ENCODE measurements at regions not wholly inside any gene's neighbourhood (a gene's known extent, or its start where the extent isn't known, plus 50 kb on each side); places are given as distances from the start of the nearest gene placed in this dataset.

DNA sequence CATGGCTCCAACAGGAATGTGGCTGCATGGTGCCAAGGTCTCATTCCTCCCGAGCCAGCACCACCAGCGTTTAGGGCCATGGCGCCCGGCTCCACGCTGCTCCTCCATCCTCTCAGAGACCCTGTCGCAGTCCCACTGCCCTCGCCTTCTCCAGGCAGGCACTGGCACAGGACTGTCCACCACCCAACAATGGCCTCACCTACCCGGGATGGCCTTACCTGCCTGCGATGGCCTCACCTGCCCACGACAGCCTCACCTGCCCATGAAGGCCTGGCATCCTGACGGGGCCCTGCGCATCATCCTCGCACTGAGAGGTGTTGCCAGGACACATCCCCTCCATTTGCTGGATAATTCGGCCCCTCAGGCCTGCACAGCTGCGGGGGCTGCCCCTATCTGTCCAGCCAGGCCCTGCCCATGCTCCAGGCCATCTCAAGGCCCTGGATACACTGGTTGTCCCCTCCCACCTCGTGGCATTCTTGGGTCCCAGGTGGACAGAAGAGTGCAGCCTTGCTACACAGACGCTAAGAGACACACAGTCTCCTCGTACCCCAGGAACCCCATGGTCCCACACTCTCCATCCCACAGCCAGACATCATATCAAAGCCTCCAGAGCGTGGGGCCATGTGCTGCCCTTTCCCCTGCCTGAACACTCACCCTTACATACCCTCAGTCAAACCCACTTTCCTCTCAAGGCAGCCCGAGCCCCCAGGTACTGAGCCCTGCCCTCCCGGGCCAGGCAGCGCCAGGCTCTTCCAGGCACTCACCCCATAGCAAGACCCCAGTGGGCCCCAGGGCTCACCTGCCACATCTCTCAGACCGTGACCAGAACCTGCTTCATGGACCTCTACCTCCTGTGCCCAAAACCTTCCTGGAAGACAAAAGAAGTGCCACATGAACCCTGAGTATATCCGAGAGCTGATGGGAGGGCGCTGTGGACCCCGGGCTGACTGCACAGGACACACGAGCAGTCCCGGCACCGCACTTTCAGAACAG, 268.6 kb downstream of the EIPR1 start:
- no peak for FAIRE-seq
- in situ Hi-C loops (cut with MboI), result no loop called here
- SMC1A ChIA-PET (ENCODE audit: uncharacterized antibody, unreplicated experiment), result no interaction called here

More for the DNA sequence above, 268.6 kb downstream of the EIPR1 start:
- no TSS peak for BruUV-seq (replicated peaks)
- Histone ChIP-seq H3K9ac (ENCODE audit: control insufficient read depth, insufficient read depth, low read length) (no peak overlapping the region), H3K9me3 (replicated peaks; ENCODE audit: control insufficient read depth, insufficient read depth, low read length) (no peaks in the 10 kb centered on the region; the same call in none of the 3 replicates), H4K20me1 (ENCODE audit: control insufficient read depth, insufficient read depth) (no peaks in the 10 kb centered on the region), H3K4me2 (ENCODE audit: control insufficient read depth, insufficient read depth) (no peak overlapping the region), H3K4me3 (no peak overlapping the region), H3K79me2 (ENCODE audit: control insufficient read depth, insufficient read depth, low read length) (no peaks in the 10 kb centered on the region), H3K27me3 (replicated peaks in 1 of 2; ENCODE audit: control insufficient read depth in 2 of 2, insufficient read depth in 2 of 2, low read length in 1 of 2) (no peaks in the 10 kb centered on the region; a peak in 1 of 4 replicates), H3K4me1 (ENCODE audit: control insufficient read depth, insufficient read depth, low read length) (no peaks in the 10 kb centered on the region), H3K27ac (ENCODE audit: control insufficient read depth, insufficient read depth) (no peak overlapping the region), H3K36me3 (ENCODE audit: control insufficient read depth in 2 of 2, insufficient read depth in 2 of 2, low read length in 1 of 2) (no peaks in the 10 kb centered on the region), H2AFZ (ENCODE audit: control insufficient read depth, low read depth, low read length) (no peak overlapping the region)
- TF ChIP-seq IRF5 (IDR thresholded peaks at IDR 0.05; ENCODE audit: borderline replicate concordance), result no peak
- no peak for TF ChIP-seq DPF2 (IDR thresholded peaks at IDR 0.05)
- no peak for TF ChIP-seq RCOR1 (conservative IDR thresholded peaks at IDR 0.05; ENCODE audit: low read depth, low read length)
- TF ChIP-seq SUZ12 (IDR thresholded peaks at IDR 0.05; ENCODE audit: unreplicated experiment), result no peak
- no peak for TF ChIP-seq SREBF2 (IDR thresholded peaks at IDR 0.05; ENCODE audit: low read length)
- no peak for TF ChIP-seq MTA2 (IDR thresholded peaks at IDR 0.05; ENCODE audit: low read depth)
- no peak for TF ChIP-seq YY1 (IDR thresholded peaks at IDR 0.05; ENCODE audit: low read depth, low read length)
- TF ChIP-seq TCF7 (IDR thresholded peaks at IDR 0.05; ENCODE audit: borderline replicate concordance), result no peak
- no peak for TF ChIP-seq KDM1A (IDR thresholded peaks at IDR 0.05; ENCODE audit: borderline replicate concordance)
- TF ChIP-seq ZNF622 (IDR thresholded peaks at IDR 0.05), result no peak
- no peak for DNase-seq (ENCODE audit: low read depth, low spot score)
- ChIA-PET POLR2A (no interaction called here), CTCF (no interaction called here), RAD21 (ENCODE audit: unreplicated experiment) (no interaction called here)
- no peak for ATAC-seq
- intact Hi-C loops (cut with micrococcal nuclease; ENCODE audit: unreplicated experiment), result no loop called here
- WGBS (ENCODE audit: insufficient coverage, insufficient replicate concordance, low lambda C conversion rate, missing lambda C conversion rate), result 54% methylated on average over 27 of the region's 29 CpGs

All from GM12878 (cell line).